ENCODE measurements at regions not wholly inside any gene's neighbourhood (a gene's known extent, or its start where the extent isn't known, plus 50 kb on each side); places are given as distances from the start of the nearest gene placed in this dataset.
"Not testable (repeated sequence)": the region's sequence is repeated elsewhere in the genome, so short reads cannot be mapped to it uniquely, and the experiment has no call there.

DNA sequence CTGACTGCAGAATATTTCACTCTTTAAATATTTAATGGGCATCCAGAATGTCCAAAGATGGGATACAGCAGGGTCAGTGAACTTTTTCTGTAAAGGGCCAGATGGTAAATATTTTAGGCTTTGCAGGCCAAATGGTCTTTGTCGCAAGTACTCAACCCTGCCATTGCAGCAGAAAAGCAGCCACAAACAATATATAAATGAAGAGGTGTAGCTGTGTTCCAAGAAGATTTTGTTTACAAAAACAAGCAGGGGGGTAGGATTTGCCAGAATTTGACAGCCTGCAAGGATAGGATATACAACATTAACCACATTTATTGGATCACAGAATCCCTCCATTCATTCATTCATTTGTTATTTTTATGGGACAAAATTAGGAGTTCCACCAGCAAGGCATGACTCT is 435.0 kb upstream of the DYNLRB2 start:
- no peaks in the 10 kb centered on the region for H3K27me3 Mint-ChIP-seq
- H3K36me3 Mint-ChIP-seq (ENCODE audit: low read depth) = no peaks in the 10 kb centered on the region
- H3K4me3 Mint-ChIP-seq = no peak overlapping the region
- no peaks in the 10 kb centered on the region for H3K4me1 Mint-ChIP-seq (ENCODE audit: low read depth)
- H3K9me3 Mint-ChIP-seq = no peaks in the 10 kb centered on the region
- intact Hi-C loops (cut with micrococcal nuclease) = no loop called here
- no peak overlapping the region for H3K27ac Mint-ChIP-seq

DNA sequence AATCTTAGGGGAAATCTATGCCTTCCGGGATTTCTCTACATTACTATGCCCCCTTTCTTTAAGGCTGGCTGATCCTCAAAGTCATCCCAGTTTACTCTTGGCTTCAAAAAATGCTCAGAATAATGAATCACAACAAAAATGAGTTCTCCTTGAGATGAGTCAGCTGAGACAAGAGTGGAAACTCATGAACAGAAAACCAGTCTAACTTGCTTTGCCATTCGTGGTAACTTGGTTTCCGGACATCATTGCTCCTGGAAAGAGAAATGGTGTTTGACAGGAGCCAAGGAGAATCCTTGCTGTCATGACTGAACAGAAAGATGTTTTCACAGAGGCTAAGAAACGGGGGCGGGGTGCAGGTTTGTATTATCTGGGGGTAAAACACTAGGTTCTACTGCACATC is 435.6 kb upstream of the DYNLRB2 start:
- no peaks in the 10 kb centered on the region for H3K27me3 Mint-ChIP-seq
- no peaks in the 10 kb centered on the region for H3K9me3 Mint-ChIP-seq
- no peaks in the 10 kb centered on the region for H3K36me3 Mint-ChIP-seq (ENCODE audit: low read depth)
- intact Hi-C loops (cut with micrococcal nuclease) = no loop called here
- H3K4me3 Mint-ChIP-seq = no peak overlapping the region
- H3K27ac Mint-ChIP-seq = no peak overlapping the region
- peaks cover 4% of the 10 kb centered on the region for H3K4me1 Mint-ChIP-seq (ENCODE audit: low read depth)

DNA sequence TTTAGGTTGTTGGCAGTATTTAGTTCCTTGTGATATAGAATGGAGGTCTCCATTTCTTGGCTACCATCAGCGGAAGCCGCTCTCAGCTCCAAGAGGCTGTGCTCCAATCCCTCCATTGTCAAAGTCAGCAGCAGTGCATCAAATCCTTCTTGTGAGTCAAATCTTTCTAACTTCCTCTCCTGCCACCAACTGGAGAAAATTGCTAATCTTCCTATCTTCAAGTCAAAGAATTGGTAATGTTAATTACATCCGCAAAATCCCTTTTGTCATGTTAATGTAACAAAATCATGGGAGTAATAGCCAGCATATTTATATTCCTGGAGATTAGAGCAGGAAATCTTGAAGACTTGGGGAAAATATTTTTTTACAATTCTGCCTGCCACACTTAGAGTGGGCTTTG is 436.4 kb upstream of the DYNLRB2 start:
- peaks cover 5% of the 10 kb centered on the region for H3K4me1 Mint-ChIP-seq (ENCODE audit: low read depth)
- H3K36me3 Mint-ChIP-seq (ENCODE audit: low read depth) = no peaks in the 10 kb centered on the region
- H3K27ac Mint-ChIP-seq = no peak overlapping the region
- intact Hi-C loops (cut with micrococcal nuclease) = no loop called here
- H3K4me3 Mint-ChIP-seq = no peak overlapping the region
- no peaks in the 10 kb centered on the region for H3K9me3 Mint-ChIP-seq
- no peaks in the 10 kb centered on the region for H3K27me3 Mint-ChIP-seq

DNA sequence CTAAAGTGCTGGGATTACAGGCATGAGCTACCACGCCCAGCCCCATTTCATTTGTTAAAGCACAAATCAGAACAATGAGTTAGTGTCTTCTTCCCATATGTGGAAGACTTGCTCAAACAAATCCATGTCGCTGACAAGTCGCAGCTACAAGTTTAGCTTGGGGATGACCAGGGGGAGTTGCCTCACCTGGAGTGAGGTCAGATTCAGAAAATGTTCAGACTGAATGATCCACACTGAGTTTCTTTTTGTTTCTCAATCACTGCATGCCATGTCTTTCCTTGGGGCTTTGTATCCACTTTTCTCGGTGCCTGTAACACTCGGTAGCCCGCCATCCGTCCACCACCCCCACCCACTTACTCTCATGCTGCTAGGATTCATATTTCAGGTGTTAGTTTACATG is 437.3 kb upstream of the DYNLRB2 start:
- Mint-ChIP-seq H3K27ac (no peak overlapping the region), H3K4me3 (no peak overlapping the region), H3K9me3 (no peaks in the 10 kb centered on the region), H3K36me3 (ENCODE audit: low read depth) (no peaks in the 10 kb centered on the region), H3K4me1 (ENCODE audit: low read depth) (peaks cover 5% of the 10 kb centered on the region), H3K27me3 (no peaks in the 10 kb centered on the region)
- intact Hi-C loops (cut with micrococcal nuclease) = no loop called here

DNA sequence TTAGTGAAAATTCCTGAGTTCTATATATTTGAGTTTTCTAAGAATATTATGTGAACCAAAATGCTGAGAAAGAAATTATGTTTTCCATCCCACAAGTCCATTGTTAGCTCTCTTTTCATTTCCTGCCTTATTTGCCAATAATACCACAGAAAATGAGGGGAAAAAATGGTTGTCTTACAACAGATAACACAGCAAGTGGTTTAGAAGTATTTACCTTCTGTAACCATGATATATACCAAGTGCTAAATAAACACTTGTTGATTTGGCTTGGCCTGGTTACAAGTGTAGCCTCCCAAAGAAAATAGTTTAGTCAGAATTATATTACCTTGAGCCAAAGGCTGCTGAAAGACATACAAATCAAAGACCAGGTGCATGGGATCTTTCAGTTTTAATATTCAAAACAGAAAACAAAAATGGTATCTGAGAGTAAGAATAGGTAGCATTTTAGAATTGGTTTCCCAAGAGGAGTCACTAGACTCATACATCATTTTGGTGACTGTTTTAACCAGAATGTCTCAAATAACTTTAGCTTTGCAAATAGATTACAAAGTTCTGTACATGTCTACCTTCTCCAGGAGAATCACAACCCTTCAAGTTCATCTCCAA is 439.8 kb upstream of the DYNLRB2 start:
- H3K4me1 Mint-ChIP-seq (ENCODE audit: low read depth) = peaks cover 5% of the 10 kb centered on the region
- peaks cover 7% of the 10 kb centered on the region for H3K9me3 Mint-ChIP-seq
- no peak overlapping the region for H3K27ac Mint-ChIP-seq
- intact Hi-C loops (cut with micrococcal nuclease) = no loop called here
- H3K27me3 Mint-ChIP-seq = no peaks in the 10 kb centered on the region
- H3K36me3 Mint-ChIP-seq (ENCODE audit: low read depth) = no peaks in the 10 kb centered on the region
- H3K4me3 Mint-ChIP-seq = no peak overlapping the region

DNA sequence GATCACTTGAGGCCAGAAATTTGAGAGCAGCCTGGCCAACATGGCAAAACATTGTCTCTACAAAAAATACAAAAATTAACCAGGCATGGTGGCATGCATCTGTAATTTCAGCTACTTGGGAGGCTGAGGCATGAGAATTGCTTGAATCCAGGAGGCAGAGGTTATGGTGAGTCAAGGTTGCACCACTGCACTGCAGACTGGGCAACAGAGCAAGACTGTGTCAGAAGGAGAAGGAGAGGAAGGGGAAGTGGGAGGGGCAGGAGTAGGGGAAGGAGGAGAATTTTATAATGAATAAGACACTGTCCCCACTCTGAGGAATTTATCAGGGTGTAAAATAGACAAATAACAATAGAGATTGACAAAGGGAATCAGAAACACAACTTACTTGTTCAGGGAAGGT is 440.6 kb upstream of the DYNLRB2 start:
- H3K27me3 Mint-ChIP-seq = no peaks in the 10 kb centered on the region
- intact Hi-C loops (cut with micrococcal nuclease) = no loop called here

DNA sequence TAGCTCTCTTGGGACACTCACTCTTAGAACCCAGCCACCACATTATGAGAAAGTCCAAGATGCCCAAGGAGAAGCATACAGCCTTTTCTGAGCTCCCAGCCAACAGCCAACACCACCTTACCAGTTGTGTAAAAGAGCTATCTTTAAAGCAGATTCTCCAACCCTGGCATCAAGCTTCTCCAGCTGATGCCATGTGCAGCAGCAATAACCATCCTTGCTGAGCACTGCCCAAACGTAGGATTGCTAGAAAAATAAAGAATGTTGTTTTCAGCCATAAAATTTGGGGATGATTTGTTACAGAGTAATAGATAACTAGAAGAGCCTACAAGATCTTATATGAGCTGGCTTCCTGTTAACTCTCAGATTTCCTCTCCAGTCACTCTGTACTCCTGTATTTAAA is 443.7 kb upstream of the DYNLRB2 start:
- intact Hi-C loops (cut with micrococcal nuclease) = no loop called here
- no peak overlapping the region for H3K27ac Mint-ChIP-seq
- H3K4me1 Mint-ChIP-seq (ENCODE audit: low read depth) = peaks cover 5% of the 10 kb centered on the region
- H3K4me3 Mint-ChIP-seq = no peak overlapping the region
- H3K9me3 Mint-ChIP-seq = peaks cover 7% of the 10 kb centered on the region
- no peaks in the 10 kb centered on the region for H3K27me3 Mint-ChIP-seq
- H3K36me3 Mint-ChIP-seq (ENCODE audit: low read depth) = no peaks in the 10 kb centered on the region

More for the DNA sequence above, 440.6 kb upstream of the DYNLRB2 start:
- Mint-ChIP-seq H3K36me3 (ENCODE audit: low read depth) (no peaks in the 10 kb centered on the region), H3K9me3 (peaks cover 7% of the 10 kb centered on the region), H3K4me1 (ENCODE audit: low read depth) (peaks cover 5% of the 10 kb centered on the region), H3K27ac (no peak overlapping the region), H3K4me3 (no peak overlapping the region)

DNA sequence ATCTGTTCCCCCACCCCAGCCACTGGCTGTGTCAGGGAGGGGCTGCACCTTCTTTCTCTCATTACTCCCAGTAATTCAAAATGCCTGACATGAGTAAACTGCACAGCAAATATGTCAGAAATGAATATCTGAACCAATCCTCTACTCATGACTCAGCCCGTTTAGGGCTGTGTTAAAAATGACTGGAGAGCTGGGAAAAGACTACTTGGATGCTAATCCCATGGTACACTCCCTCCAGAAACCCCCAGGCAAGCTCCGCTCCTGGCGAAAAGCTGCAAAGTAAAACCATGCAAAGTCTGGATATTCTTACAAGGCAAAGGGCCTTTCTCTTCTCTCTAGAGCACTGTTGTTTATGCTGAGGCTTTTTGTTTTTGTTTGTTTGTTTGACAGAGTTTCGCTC is 448.1 kb upstream of the DYNLRB2 start:
- H3K36me3 Mint-ChIP-seq (ENCODE audit: low read depth) = no peaks in the 10 kb centered on the region
- no peak overlapping the region for H3K27ac Mint-ChIP-seq
- H3K27me3 Mint-ChIP-seq = no peaks in the 10 kb centered on the region
- H3K4me3 Mint-ChIP-seq = no peak overlapping the region
- intact Hi-C loops (cut with micrococcal nuclease) = no loop called here
- no peaks in the 10 kb centered on the region for H3K4me1 Mint-ChIP-seq (ENCODE audit: low read depth)
- peaks cover 7% of the 10 kb centered on the region for H3K9me3 Mint-ChIP-seq

DNA sequence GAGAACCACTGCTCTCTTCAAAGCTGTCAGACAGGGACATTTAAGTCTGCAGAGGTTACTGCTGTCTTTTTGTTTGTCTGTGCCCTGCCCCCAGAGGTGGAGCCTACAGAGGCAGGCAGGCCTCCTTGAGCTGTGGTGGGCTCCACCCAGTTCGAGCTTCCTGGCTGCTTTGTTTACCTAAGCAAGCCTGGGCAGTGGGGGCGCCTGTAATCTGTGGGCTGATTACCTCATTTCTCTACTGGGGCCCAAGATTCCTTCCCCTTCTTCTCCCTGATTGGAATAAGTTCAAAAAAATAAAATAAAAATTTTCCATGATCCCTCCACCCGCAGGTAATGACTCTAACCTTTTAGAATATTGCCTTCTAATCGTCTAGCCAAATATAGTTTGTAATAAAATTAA is 449.3 kb upstream of the DYNLRB2 start:
- H3K27ac Mint-ChIP-seq; intact Hi-C loops (cut with micrococcal nuclease); H3K9me3 Mint-ChIP-seq; H3K36me3 Mint-ChIP-seq (ENCODE audit: low read depth); H3K27me3 Mint-ChIP-seq; H3K4me1 Mint-ChIP-seq (ENCODE audit: low read depth); H3K4me3 Mint-ChIP-seq: not testable (repeated sequence)

DNA sequence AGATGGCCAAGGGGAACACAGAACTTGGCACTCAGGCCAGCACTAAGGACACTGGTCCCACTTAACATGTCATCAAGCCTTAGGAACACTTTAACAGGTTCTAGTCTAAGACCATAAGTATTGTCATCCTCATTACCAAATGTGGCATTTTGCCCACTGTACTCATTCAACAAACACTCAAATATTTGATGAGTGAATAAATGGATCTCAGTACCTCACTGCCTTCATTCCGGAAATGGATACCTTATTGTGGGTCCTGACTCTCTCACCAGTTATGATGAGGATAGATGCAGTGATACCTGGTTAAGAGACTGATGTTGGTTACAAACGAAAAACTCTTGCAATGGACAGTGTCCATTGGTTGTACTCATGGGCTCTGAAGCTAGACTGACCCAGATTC is 455.2 kb upstream of the DYNLRB2 start:
- no peaks in the 10 kb centered on the region for H3K27me3 Mint-ChIP-seq
- no peak overlapping the region for H3K4me3 Mint-ChIP-seq
- intact Hi-C loops (cut with micrococcal nuclease) = no loop called here
- H3K36me3 Mint-ChIP-seq (ENCODE audit: low read depth) = no peaks in the 10 kb centered on the region
- H3K4me1 Mint-ChIP-seq (ENCODE audit: low read depth) = no peaks in the 10 kb centered on the region
- no peaks in the 10 kb centered on the region for H3K9me3 Mint-ChIP-seq
- H3K27ac Mint-ChIP-seq = no peak overlapping the region

DNA sequence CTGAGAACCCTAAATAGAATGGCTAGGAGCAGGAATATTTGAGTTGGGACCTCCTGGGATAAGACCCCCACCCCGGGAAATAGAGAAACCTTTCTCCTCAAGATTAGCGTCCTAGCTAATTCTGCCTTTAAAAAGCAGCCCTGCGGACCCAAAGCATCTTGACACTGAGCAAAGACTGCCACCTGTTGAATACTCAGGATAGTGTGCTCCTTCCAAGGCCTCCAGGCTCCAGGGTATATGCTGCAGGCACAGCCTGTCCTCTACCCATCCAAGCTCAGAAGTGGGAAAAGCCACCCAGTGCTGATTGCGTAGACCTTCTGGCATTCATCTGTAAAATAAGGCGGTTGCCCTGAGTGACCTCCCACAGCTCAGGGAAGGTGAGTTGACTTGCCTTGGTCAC is 456.2 kb upstream of the DYNLRB2 start:
- no peaks in the 10 kb centered on the region for H3K27me3 Mint-ChIP-seq
- intact Hi-C loops (cut with micrococcal nuclease) = no loop called here
- H3K36me3 Mint-ChIP-seq (ENCODE audit: low read depth) = no peaks in the 10 kb centered on the region
- H3K9me3 Mint-ChIP-seq = no peaks in the 10 kb centered on the region
- no peak overlapping the region for H3K27ac Mint-ChIP-seq
- no peak overlapping the region for H3K4me3 Mint-ChIP-seq
- H3K4me1 Mint-ChIP-seq (ENCODE audit: low read depth) = no peaks in the 10 kb centered on the region

DNA sequence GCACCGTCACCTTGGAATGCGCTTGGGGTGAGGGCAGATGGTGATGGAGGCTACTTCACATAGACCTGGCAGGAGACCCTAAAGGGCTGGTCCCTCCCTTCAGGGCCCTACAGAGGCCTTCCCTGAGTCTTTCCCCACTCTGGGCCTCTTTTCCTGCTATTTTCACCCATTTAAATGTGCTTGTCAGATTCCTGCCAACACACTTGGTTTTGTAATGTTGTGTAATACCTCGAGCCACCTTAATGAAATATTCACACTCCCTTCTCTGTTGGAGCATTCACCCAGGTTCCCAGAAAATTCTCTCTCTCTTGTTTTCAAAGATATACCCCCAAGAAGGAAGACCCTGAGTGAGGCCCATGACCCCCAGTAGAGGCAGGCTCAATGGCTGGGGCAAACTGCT is 456.6 kb upstream of the DYNLRB2 start:
- H3K4me3 Mint-ChIP-seq = no peak overlapping the region
- H3K4me1 Mint-ChIP-seq (ENCODE audit: low read depth) = no peaks in the 10 kb centered on the region
- no peaks in the 10 kb centered on the region for H3K27me3 Mint-ChIP-seq
- H3K27ac Mint-ChIP-seq = no peak overlapping the region
- intact Hi-C loops (cut with micrococcal nuclease) = no loop called here
- no peaks in the 10 kb centered on the region for H3K36me3 Mint-ChIP-seq (ENCODE audit: low read depth)
- H3K9me3 Mint-ChIP-seq = no peaks in the 10 kb centered on the region

DNA sequence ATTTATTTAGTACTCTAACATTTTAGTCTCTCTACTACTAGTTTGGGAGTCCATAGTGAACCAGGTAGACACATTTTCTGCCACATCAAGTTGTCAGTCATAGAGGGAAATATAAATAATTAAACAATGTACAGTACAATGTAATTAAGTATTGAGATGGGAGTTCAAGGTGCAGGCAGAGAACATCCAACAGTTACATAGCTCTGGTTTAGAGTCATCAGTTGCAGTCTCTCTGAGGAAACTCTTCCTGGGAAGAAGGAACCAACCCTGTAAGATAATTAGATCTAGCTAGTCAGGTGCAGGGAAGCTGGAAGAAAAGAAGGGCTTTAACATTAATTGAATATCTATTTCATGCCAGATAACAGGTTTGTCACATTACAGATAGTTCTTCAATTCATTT is 457.9 kb upstream of the DYNLRB2 start:
- Mint-ChIP-seq H3K9me3 (no peaks in the 10 kb centered on the region), H3K27ac (no peak overlapping the region), H3K27me3 (no peaks in the 10 kb centered on the region), H3K4me1 (ENCODE audit: low read depth) (no peaks in the 10 kb centered on the region), H3K4me3 (no peak overlapping the region), H3K36me3 (ENCODE audit: low read depth) (no peaks in the 10 kb centered on the region)
- intact Hi-C loops (cut with micrococcal nuclease) = no loop called here

DNA sequence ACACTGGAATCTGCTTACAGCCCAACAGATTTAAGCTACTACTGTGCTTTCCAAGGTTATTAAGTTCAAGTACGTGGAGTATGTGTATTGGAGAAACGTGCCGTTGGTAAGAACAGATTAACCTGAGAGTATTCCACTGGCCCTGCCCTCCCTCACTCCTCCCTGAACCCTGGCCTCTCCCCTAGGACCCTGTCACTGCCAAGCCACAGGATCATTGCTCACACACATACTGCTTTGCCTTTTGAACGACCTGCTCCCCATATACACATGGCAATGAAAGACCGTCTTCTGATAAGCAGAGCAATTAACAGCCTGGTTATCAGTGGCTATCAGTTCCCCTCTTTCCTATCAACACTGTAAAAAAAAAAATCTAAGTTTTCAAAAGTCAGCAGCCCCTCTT is 458.9 kb upstream of the DYNLRB2 start:
- H3K27ac Mint-ChIP-seq = no peak overlapping the region
- H3K9me3 Mint-ChIP-seq = no peaks in the 10 kb centered on the region
- H3K36me3 Mint-ChIP-seq (ENCODE audit: low read depth) = no peaks in the 10 kb centered on the region
- intact Hi-C loops (cut with micrococcal nuclease) = no loop called here
- no peaks in the 10 kb centered on the region for H3K4me1 Mint-ChIP-seq (ENCODE audit: low read depth)
- H3K4me3 Mint-ChIP-seq = no peak overlapping the region
- no peaks in the 10 kb centered on the region for H3K27me3 Mint-ChIP-seq

DNA sequence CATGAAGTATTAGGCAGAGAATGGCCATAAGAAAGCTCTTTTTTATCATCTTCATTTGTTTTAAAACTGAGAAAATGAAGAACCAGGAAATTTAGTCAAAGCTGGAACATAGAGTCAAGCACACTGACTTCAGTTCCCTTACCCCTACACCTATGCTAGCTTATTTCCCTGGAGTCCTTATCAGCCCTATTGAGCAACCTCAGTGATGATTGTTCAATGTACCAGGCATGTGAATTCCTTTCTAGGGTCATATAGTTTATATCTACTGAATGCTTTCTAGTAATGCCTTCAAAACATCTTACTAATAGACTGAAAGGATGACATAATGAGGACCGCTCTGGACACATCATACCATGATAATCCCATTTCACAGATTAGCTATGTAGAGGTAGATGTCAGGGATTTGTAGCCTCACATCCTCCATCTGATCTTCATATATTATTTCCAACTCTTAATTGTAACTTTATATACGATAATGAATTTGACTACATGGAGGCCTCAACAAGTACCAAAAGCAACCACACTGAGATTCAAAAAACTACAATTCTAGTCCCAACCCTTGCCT is 460.4 kb upstream of the DYNLRB2 start:
- Mint-ChIP-seq H3K27me3 (no peaks in the 10 kb centered on the region), H3K9me3 (no peaks in the 10 kb centered on the region), H3K27ac (no peak overlapping the region), H3K4me3 (no peak overlapping the region), H3K4me1 (ENCODE audit: low read depth) (no peaks in the 10 kb centered on the region), H3K36me3 (ENCODE audit: low read depth) (no peaks in the 10 kb centered on the region)
- intact Hi-C loops (cut with micrococcal nuclease) = no loop called here

Data from dendritic cell treated with granulocyte-macrophage colony-stimulating factor and Interleukin-4, amounts not matched to agents 40 ng/mL and 50 ng/mL, for 4 days (primary cell).